ENCODE measurements at regions not wholly inside any gene's neighbourhood (a gene's known extent, or its start where the extent isn't known, plus 50 kb on each side); places are given as distances from the start of the nearest gene placed in this dataset.
"Not testable (repeated sequence)": the region's sequence is repeated elsewhere in the genome, so short reads cannot be mapped to it uniquely, and the experiment has no call there.

- DNase-seq (ENCODE audit: low spot score): no peak
These were observed 269.0 kb downstream of the C16orf95 start for GRCh38 chr16:87048038-87048729.

- DNase-seq (ENCODE audit: low spot score): no peak
These were observed 268.5 kb downstream of the C16orf95 start for GRCh38 chr16:87048730-87049115.

- DNase-seq (ENCODE audit: low spot score): not testable (repeated sequence)
These were observed 268.0 kb downstream of the C16orf95 start for GRCh38 chr16:87049216-87049615.

- DNase-seq (ENCODE audit: low spot score): no peak
These were observed 267.1 kb downstream of the C16orf95 start for GRCh38 chr16:87050142-87050541.

GRCh38 chr16:87051526-87052320 is 265.5 kb downstream of the C16orf95 start:
- no peak for DNase-seq (ENCODE audit: low spot score)

- no peak for DNase-seq (ENCODE audit: low spot score)
These were observed 264.7 kb downstream of the C16orf95 start for GRCh38 chr16:87052506-87052905.

- DNase-seq (ENCODE audit: low spot score): no peak
These were observed 263.9 kb downstream of the C16orf95 start for GRCh38 chr16:87053016-87053982.

GRCh38 chr16:87054154-87054553 is 263.0 kb downstream of the C16orf95 start:
- no peak for DNase-seq (ENCODE audit: low spot score)

GRCh38 chr16:87054856-87055255 is 262.3 kb downstream of the C16orf95 start:
- no peak for DNase-seq (ENCODE audit: low spot score)

GRCh38 chr16:87056083-87056482 is 261.1 kb downstream of the C16orf95 start:
- DNase-seq (ENCODE audit: low spot score): no peak

GRCh38 chr16:87056551-87056950 is 260.6 kb downstream of the C16orf95 start:
- no peak for DNase-seq (ENCODE audit: low spot score)

GRCh38 chr16:87057211-87057881 is 259.8 kb downstream of the C16orf95 start:
- DNase-seq (ENCODE audit: low spot score): no peak

- no peak for DNase-seq (ENCODE audit: low spot score)
These were observed 259.1 kb downstream of the C16orf95 start for GRCh38 chr16:87057951-87058560.

GRCh38 chr16:87058728-87059250 is 258.4 kb downstream of the C16orf95 start:
- DNase-seq (ENCODE audit: low spot score): no peak

GRCh38 chr16:87060034-87060986 is 256.9 kb downstream of the C16orf95 start:
- peak; percentile 44 for DNase-seq (ENCODE audit: low spot score)

- DNase-seq (ENCODE audit: low spot score): no peak
These were observed 255.8 kb downstream of the C16orf95 start for GRCh38 chr16:87061243-87061920.

- DNase-seq (ENCODE audit: low spot score): peak; percentile 66
These were observed 254.4 kb downstream of the C16orf95 start for GRCh38 chr16:87062569-87063442.

GRCh38 chr16:87063543-87063942 is 253.6 kb downstream of the C16orf95 start:
- no peak for DNase-seq (ENCODE audit: low spot score)
